Thyroid gland (tissue), 4 donors: ENCODE measurements at regions not wholly inside any gene's neighbourhood (a gene's known extent, or its start where the extent isn't known, plus 50 kb on each side); places are given as distances from the start of the nearest gene placed in this dataset.
A peak's percentile ranks its signal among the peaks of the same experiment; 100 is the strongest.

Source experiments
- DNase-seq, 2 donors: peaks; one replicate each; pipeline ENCODE4 v3.0.0-alpha.2; 2019
- H3K27ac ChIP-seq, 3 donors: fragments of 200-600 bp; sonication (generic); 1 replicate in 2 of 3; 2 replicates in 1 of 3; pipeline ENCODE4 v1.5.1; 2016 to 2019; ENCODE audit warnings: mild to moderate bottlenecking in 1 of 3, moderate library complexity in 1 of 3
- H3K27me3 ChIP-seq: fragments of 200-600 bp; sonication (generic); one replicate; pipeline ENCODE4 v1.5.1; 2019
- H3K36me3 ChIP-seq, 2 donors: fragments of 200-600 bp; sonication (generic); one replicate each; pipeline ENCODE4 v1.5.1; 2016 to 2019
- H3K4me1 ChIP-seq, 2 donors: fragments of 200-600 bp; sonication (generic); one replicate each; pipeline ENCODE4 v1.5.1; 2017 to 2019
- H3K4me3 ChIP-seq, 3 donors: fragments of 200-600 bp; sonication (generic); replicated peaks in 1 of 3; 1 replicate in 2 of 3; 2 replicates in 1 of 3; pipeline ENCODE4 v1.5.1; 2016; ENCODE audit warnings: mild to moderate bottlenecking in 1 of 3
- H3K9me3 ChIP-seq: fragments of 200-600 bp; sonication (generic); one replicate; pipeline ENCODE4 v1.5.1; 2017
- POLR2A ChIP-seq, 2 donors: fragments of 450-650 bp; IDR thresholded peaks; one replicate each; pipeline ENCODE4 v1.6.1; 2017; ENCODE audit warnings: antibody characterized with exemption in 2 of 2, mild to moderate bottlenecking in 2 of 2, moderate library complexity in 1 of 2
- WGBS, 2 donors: methylation state at CpG; one replicate each; pipeline ENCODE4 v1.1.5; 2017; 5-methylcytosine and 5-hydroxymethylcytosine counted together
- intact Hi-C: fragments of 100-400 bp; cut with DNase I; formaldehyde crosslinking; loops from one replicate; pipeline ENCODE4 v1.15.1; 2023
- TF ChIP-seq, protein P1 (sequence below), 6 experiments: fragments of 200-600 bp in 3 of 6; fragments of 450-650 bp in 3 of 6; sonication (generic) in 3 of 6; IDR thresholded peaks; one replicate each; pipeline ENCODE4 v1.5.1; 2016 to 2019; ENCODE audit warnings: antibody characterized with exemption in 6 of 6, mild to moderate bottlenecking in 2 of 6, inconsistent platforms in 1 of 6, moderate library complexity in 1 of 6

DNA sequence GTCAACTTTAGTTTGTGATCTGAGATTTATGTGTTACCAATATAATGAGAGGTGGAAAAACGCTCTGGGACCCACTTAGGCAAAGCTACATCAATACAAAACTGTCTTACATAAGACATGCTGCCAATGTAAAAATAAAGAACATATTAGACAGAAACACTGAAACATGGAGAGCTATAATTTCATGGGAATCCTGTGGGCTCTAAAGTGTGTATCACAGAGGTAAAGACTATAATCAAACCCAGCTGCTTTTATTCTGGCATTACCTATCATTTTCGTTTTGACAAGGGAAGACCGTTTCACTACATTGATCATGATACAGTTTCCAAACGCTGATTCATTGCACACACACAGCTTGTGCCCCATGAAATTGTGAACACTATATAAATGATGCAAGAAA, 400.5 kb upstream of the TUSC1 start:
- H3K27ac ChIP-seq, result no peak overlapping the region

GRCh38 chr9:26077860-26078259, 399.6 kb upstream of the TUSC1 start:
- no peak for DNase-seq
- H3K9me3 ChIP-seq, result no peaks in the 10 kb centered on the region
- intact Hi-C loops, result no loop called here
- H3K36me3 ChIP-seq, result no peaks in the 10 kb centered on the region
- no peaks in the 10 kb centered on the region for H3K27me3 ChIP-seq
- WGBS, 2 donors, result 100% methylated on average over 4 of the region's 4 CpGs; no CpG with 5 or more reads in 1 of the 2 donors
- H3K4me1 ChIP-seq, result no peaks in the 10 kb centered on the region
- H3K4me3 ChIP-seq, result no peak overlapping the region
- TF ChIP-seq, protein P1, sequence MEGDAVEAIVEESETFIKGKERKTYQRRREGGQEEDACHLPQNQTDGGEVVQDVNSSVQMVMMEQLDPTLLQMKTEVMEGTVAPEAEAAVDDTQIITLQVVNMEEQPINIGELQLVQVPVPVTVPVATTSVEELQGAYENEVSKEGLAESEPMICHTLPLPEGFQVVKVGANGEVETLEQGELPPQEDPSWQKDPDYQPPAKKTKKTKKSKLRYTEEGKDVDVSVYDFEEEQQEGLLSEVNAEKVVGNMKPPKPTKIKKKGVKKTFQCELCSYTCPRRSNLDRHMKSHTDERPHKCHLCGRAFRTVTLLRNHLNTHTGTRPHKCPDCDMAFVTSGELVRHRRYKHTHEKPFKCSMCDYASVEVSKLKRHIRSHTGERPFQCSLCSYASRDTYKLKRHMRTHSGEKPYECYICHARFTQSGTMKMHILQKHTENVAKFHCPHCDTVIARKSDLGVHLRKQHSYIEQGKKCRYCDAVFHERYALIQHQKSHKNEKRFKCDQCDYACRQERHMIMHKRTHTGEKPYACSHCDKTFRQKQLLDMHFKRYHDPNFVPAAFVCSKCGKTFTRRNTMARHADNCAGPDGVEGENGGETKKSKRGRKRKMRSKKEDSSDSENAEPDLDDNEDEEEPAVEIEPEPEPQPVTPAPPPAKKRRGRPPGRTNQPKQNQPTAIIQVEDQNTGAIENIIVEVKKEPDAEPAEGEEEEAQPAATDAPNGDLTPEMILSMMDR (IDR thresholded peaks at IDR 0.05), result no peak
- TF ChIP-seq POLR2A (IDR thresholded peaks at IDR 0.05), result no peak
- no peak overlapping the region for H3K27ac ChIP-seq

More for the DNA sequence above, 400.5 kb upstream of the TUSC1 start:
- H3K4me3 ChIP-seq, result no peak overlapping the region
- no peaks in the 10 kb centered on the region for H3K9me3 ChIP-seq
- no peaks in the 10 kb centered on the region for H3K4me1 ChIP-seq
- intact Hi-C loops, result no loop called here
- 63 to 77% methylated on average over 4 of the region's 4 CpGs for WGBS, 2 donors
- H3K36me3 ChIP-seq, result no peaks in the 10 kb centered on the region
- no peak for DNase-seq
- no peak for TF ChIP-seq POLR2A (IDR thresholded peaks at IDR 0.05)
- TF ChIP-seq, protein P1 (IDR thresholded peaks at IDR 0.05), result no peak
- no peaks in the 10 kb centered on the region for H3K27me3 ChIP-seq

DNA sequence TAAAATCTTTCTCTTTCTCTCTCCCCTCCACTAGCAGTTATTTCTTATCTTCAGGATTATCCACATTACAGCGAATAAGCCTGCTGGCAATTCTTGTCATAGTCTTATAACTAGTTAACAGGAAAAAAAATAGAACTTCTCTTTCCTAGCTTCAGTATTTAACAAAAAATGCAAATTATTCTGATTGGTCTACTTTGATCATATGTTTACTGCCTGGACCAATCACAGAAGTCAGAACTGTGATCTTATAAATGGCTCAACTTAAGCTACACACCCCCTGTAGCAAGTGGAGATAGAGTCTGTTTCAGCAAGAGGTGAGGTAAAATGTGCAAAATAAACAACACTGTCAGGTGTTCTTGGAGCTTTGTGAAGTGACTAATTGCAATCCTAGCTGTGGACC, 389.4 kb upstream of the TUSC1 start:
- no peaks in the 10 kb centered on the region for H3K36me3 ChIP-seq
- no peak for DNase-seq
- no peaks in the 10 kb centered on the region for H3K4me1 ChIP-seq
- no peaks in the 10 kb centered on the region for H3K9me3 ChIP-seq
- TF ChIP-seq, protein P1 (IDR thresholded peaks at IDR 0.05), result no peak
- TF ChIP-seq POLR2A (IDR thresholded peaks at IDR 0.05), result no peak
- intact Hi-C loops, result no loop called here
- no peak overlapping the region for H3K27ac ChIP-seq
- H3K4me3 ChIP-seq, result no peak overlapping the region
- H3K27me3 ChIP-seq, result no peaks in the 10 kb centered on the region
- WGBS, 2 donors, result 92 to 94% methylated on average over 1 of the region's 1 CpG

DNA sequence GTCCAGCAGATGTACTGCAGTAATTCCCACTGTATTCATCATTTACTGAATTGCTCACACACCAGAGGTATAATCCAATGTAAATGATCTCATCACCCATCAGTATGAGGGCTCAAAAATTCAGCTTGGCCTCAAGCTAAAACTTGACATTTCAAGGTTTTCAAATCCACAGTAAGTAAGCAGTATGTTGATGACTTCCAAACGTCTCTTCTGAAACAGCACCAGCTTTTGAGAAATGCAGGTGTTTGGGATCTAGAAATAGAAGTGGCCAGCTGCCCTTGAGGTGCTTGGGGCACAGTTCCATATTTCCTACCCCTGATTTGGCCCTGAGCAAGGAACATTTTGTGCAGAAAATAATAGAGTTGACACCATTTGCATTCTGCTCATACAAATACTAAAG, 388.0 kb upstream of the TUSC1 start:
- Histone ChIP-seq H3K27me3 (no peaks in the 10 kb centered on the region), H3K9me3 (no peaks in the 10 kb centered on the region), H3K36me3 (no peaks in the 10 kb centered on the region), H3K4me1 (no peaks in the 10 kb centered on the region), H3K4me3 (no peak overlapping the region), H3K27ac (no peak overlapping the region)
- intact Hi-C loops, result no loop called here
- TF ChIP-seq POLR2A (IDR thresholded peaks at IDR 0.05), result no peak
- TF ChIP-seq, protein P1 (IDR thresholded peaks at IDR 0.05), result no peak
- 16 to 31% methylated on average over 1 of the region's 1 CpG for WGBS, 2 donors
- DNase-seq, result peak in 1 of 2 donors; percentile 2

DNA sequence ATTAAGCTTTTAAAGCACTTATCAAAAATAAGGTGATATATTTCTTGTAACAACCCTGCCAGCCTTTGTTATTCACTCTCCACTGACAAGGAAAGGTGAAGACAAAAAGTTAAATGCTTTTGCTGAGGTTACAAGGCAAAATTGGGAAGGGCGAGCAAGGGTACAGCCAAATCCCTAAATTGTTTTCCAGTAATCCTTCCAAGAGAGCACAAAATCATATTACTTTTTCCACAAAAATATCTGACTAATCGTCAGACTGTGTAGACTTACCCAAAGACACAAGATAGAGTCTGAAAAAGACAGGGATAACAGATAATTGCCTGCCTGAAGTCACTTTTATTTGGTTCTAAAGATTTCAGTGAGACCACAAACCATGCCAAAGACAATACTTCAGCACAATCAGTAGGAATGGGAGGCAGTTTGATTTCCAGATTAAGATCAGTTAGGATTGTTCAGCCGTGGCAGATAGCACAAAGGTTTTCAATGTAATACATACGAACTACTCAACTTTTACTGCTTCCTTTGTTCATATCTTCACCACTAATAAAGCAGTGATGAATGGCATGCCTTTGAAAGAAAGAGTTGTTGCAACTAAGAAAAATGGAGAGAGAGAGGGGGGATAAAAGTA, 383.8 kb upstream of the TUSC1 start:
- no peak overlapping the region for H3K4me3 ChIP-seq
- no peaks in the 10 kb centered on the region for H3K9me3 ChIP-seq
- DNase-seq, result no peak
- no peaks in the 10 kb centered on the region for H3K4me1 ChIP-seq
- H3K27me3 ChIP-seq, result no peaks in the 10 kb centered on the region
- H3K36me3 ChIP-seq, result no peaks in the 10 kb centered on the region
- 71 to 75% methylated on average over 4 of the region's 4 CpGs for WGBS, 2 donors
- intact Hi-C loops, result no loop called here
- TF ChIP-seq POLR2A (IDR thresholded peaks at IDR 0.05), result no peak
- TF ChIP-seq, protein P1 (IDR thresholded peaks at IDR 0.05), result no peak
- no peak overlapping the region for H3K27ac ChIP-seq
